Panc1 (cell line): ENCODE measurements at regions not wholly inside any gene's neighbourhood (a gene's known extent, or its start where the extent isn't known, plus 50 kb on each side); places are given as distances from the start of the nearest gene placed in this dataset.
"Not testable (repeated sequence)": the region's sequence is repeated elsewhere in the genome, so short reads cannot be mapped to it uniquely, and the experiment has no call there.

Experiments
- ATAC-seq: fragments of 200-7000 bp; cut with Tn5 transposase; 2 replicates; pipeline ENCODE4 v1.9.1; 2020; ENCODE audit warnings: mild to moderate bottlenecking, moderate library complexity
- BruUV-seq: library from RNA; stranded (reverse); fragments of 400-500 nt; replicated peaks from 2 replicates; lab custom pipeline; 2021; lab: Mats Ljungman, UMichigan
- CTCF ChIA-PET: fragments of 300-600 bp; sonication (Branson Sonifier 250); formaldehyde crosslinking; loops from one replicate; lab custom pipeline; 2022; ENCODE audit warnings: antibody characterized with exemption; lab: Charles Lee
- POLR2A ChIA-PET: fragments of 300-600 bp; sonication (Branson Sonifier 250); formaldehyde crosslinking; loops from one replicate; lab custom pipeline; 2022; ENCODE audit warnings: antibody characterized with exemption; lab: Charles Lee
- DNase-seq: peaks from one replicate; pipeline ENCODE4 v3.0.0-alpha.2; 2010; ENCODE audit warnings: low read depth, low spot score
- H3K27ac ChIP-seq: 2 replicates; pipeline ENCODE4 v1.5.1; 2011; ENCODE audit warnings: mild to moderate bottlenecking, low read length, inconsistent platforms
- H3K27me3 ChIP-seq: fragments of 200-500 bp; sonication (Bioruptor generic); 2 replicates; pipeline ENCODE4 v1.6.0; 2014; ENCODE audit warnings: low read length, inconsistent platforms; ENCODE audit not compliant: control insufficient read depth, insufficient read depth
- H3K36me3 ChIP-seq: fragments of 200-500 bp; sonication (Bioruptor generic); 2 replicates; pipeline ENCODE4 v1.5.1; 2014; ENCODE audit warnings: inconsistent platforms, mild to moderate bottlenecking, low read length, moderate library complexity; ENCODE audit not compliant: control insufficient read depth, insufficient read depth
- H3K4me1 ChIP-seq: 2 replicates; pipeline ENCODE4 v1.5.1; 2011; ENCODE audit warnings: inconsistent platforms, mild to moderate bottlenecking, low read length, moderate library complexity; ENCODE audit not compliant: control insufficient read depth, insufficient read depth
- H3K4me3 ChIP-seq, 2 experiments: 2 replicates each; pipeline ENCODE4 v1.5.1; 2011 to 2012; ENCODE audit warnings: low read depth in 2 of 2, low read length in 2 of 2, mild to moderate bottlenecking in 2 of 2, inconsistent platforms in 1 of 2, moderate library complexity in 1 of 2
- H3K9me3 ChIP-seq: fragments of 200-500 bp; sonication (Bioruptor generic); 2 replicates; pipeline ENCODE4 v1.5.1; 2014; ENCODE audit warnings: low read depth, mild to moderate bottlenecking, inconsistent platforms, low read length, moderate library complexity; ENCODE audit not compliant: control insufficient read depth, insufficient read depth
- POLR2AphosphoS5 ChIP-seq: IDR thresholded peaks from 2 replicates; pipeline ENCODE4 v1.6.1; 2012; ENCODE audit warnings: mild to moderate bottlenecking, low read depth, low read length, moderate library complexity
- SIN3A ChIP-seq: IDR thresholded peaks from 2 replicates; pipeline ENCODE4 v1.6.1; 2012; ENCODE audit warnings: low read depth, mild to moderate bottlenecking, low read length, moderate library complexity, borderline replicate concordance; ENCODE audit not compliant: insufficient read depth
- TCF7L2 ChIP-seq: IDR thresholded peaks from 2 replicates; pipeline ENCODE4 v1.6.1; 2011; ENCODE audit warnings: mild to moderate bottlenecking, low read depth, low read length, inconsistent platforms
- in situ Hi-C: cut with HindIII; loops from 2 replicates; pipeline ENCODE4 v1.10.0; 2016; ENCODE audit warnings: low sequenced_read_pairs, low pct_unique_long_range_greater_than_20kb
- intact Hi-C: fragments of 100-400 bp; cut with micrococcal nuclease; formaldehyde crosslinking; loops from one replicate; pipeline ENCODE4 v1.10.0; 2022; ENCODE audit not compliant: unreplicated experiment
- TF ChIP-seq, protein P1 (sequence below): fragments of 450-650 bp; IDR thresholded peaks from 2 replicates; pipeline ENCODE4 v1.5.1; 2017; ENCODE audit warnings: mild to moderate bottlenecking
- TF ChIP-seq, protein P2 (sequence below), 2 experiments: IDR thresholded peaks; 2 replicates each; pipeline ENCODE4 v1.6.1; 2011 to 2012; ENCODE audit warnings: low read depth in 2 of 2, control low read depth in 1 of 2, low read length in 1 of 2, mild to moderate bottlenecking in 1 of 2, moderate library complexity in 1 of 2; ENCODE audit not compliant: insufficient read depth in 1 of 2

DNA sequence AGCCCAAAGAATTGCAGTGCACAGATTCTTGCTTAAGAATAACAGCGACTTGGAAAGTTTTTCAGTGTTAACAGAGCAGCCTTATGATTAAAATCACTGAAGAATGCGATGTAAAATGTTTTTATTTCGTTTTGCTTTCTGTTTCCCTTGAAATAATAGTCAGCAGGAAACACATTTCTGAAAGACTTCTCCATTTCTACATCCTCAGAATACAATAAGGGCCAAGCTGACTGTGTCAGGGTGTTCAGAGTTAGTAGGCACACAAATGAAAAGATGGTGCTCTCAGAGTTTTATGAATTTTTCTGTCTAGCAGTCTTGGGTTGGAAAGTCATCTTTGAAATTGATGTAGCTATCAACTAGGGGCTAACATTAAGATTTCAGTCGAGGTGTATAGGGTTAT is 582.9 kb upstream of the RBFOX1 start:
- DNase-seq (no peak), ATAC-seq (no peak)
- no TSS peak for BruUV-seq
- TF ChIP-seq, protein P1, sequence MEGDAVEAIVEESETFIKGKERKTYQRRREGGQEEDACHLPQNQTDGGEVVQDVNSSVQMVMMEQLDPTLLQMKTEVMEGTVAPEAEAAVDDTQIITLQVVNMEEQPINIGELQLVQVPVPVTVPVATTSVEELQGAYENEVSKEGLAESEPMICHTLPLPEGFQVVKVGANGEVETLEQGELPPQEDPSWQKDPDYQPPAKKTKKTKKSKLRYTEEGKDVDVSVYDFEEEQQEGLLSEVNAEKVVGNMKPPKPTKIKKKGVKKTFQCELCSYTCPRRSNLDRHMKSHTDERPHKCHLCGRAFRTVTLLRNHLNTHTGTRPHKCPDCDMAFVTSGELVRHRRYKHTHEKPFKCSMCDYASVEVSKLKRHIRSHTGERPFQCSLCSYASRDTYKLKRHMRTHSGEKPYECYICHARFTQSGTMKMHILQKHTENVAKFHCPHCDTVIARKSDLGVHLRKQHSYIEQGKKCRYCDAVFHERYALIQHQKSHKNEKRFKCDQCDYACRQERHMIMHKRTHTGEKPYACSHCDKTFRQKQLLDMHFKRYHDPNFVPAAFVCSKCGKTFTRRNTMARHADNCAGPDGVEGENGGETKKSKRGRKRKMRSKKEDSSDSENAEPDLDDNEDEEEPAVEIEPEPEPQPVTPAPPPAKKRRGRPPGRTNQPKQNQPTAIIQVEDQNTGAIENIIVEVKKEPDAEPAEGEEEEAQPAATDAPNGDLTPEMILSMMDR = no peak
- TF ChIP-seq TCF7L2 = no peak
- TF ChIP-seq SIN3A = no peak
- no peak for TF ChIP-seq POLR2AphosphoS5
- TF ChIP-seq, protein P2, sequence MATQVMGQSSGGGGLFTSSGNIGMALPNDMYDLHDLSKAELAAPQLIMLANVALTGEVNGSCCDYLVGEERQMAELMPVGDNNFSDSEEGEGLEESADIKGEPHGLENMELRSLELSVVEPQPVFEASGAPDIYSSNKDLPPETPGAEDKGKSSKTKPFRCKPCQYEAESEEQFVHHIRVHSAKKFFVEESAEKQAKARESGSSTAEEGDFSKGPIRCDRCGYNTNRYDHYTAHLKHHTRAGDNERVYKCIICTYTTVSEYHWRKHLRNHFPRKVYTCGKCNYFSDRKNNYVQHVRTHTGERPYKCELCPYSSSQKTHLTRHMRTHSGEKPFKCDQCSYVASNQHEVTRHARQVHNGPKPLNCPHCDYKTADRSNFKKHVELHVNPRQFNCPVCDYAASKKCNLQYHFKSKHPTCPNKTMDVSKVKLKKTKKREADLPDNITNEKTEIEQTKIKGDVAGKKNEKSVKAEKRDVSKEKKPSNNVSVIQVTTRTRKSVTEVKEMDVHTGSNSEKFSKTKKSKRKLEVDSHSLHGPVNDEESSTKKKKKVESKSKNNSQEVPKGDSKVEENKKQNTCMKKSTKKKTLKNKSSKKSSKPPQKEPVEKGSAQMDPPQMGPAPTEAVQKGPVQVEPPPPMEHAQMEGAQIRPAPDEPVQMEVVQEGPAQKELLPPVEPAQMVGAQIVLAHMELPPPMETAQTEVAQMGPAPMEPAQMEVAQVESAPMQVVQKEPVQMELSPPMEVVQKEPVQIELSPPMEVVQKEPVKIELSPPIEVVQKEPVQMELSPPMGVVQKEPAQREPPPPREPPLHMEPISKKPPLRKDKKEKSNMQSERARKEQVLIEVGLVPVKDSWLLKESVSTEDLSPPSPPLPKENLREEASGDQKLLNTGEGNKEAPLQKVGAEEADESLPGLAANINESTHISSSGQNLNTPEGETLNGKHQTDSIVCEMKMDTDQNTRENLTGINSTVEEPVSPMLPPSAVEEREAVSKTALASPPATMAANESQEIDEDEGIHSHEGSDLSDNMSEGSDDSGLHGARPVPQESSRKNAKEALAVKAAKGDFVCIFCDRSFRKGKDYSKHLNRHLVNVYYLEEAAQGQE (IDR thresholded peaks at IDR 0.05; ENCODE audit: insufficient read depth in 1 of 2, low read depth in 2 of 2, low read length in 1 of 2) = no peak
- Histone ChIP-seq H3K4me3 (no peak overlapping the region), H3K36me3 (no peaks in the 10 kb centered on the region), H3K27ac (no peak overlapping the region), H3K27me3 (no peaks in the 10 kb centered on the region), H3K4me1 (no peaks in the 10 kb centered on the region), H3K9me3 (no peaks in the 10 kb centered on the region)
- intact Hi-C loops = no loop called here
- ChIA-PET POLR2A (no interaction called here), CTCF (no interaction called here)
- in situ Hi-C loops = no loop called here

DNA sequence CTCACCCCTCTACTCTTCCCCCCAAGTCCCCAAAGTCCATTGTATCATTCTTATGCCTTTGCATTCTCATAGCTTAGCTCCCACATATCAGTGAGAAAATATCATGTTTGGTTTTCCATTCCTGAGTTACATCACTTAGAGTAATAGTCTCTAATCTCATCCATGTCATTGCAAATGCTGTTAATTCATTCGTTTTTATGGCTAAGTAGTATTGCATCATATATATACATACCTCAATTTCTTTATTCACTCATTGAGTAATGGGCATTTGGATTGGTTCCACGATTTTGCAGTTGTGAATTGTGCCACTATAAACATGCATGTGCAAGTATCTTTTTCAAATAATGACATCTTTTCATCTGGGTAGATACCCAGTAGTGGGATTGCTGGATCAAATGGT is 596.3 kb upstream of the RBFOX1 start:
- H3K9me3 ChIP-seq, ATAC-seq, DNase-seq, H3K4me3 ChIP-seq, H3K36me3 ChIP-seq, BruUV-seq, H3K4me1 ChIP-seq, H3K27ac ChIP-seq, in situ Hi-C loops, H3K27me3 ChIP-seq, POLR2A ChIA-PET, CTCF ChIA-PET, intact Hi-C loops: not testable (repeated sequence)

DNA sequence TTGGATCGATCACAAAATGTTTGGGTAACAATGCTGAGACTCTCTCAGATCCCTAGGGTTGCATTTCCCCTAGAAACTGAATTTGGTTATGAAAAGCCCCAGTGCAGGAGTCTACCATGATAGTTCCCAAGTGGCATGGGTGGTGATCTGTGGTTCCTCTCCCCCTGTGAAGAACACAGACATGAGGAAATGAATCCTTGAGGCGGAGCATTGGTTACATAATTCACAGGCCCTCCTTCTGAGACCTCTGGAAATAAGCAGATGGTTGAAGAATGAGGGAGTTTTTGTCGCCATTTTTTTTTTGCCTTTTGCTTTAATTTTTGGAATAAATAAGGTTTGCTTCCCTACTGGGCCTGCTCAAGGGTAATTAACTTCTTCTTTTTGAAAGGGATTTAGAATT is 597.0 kb upstream of the RBFOX1 start:
- H3K27ac ChIP-seq = no peak overlapping the region
- ATAC-seq (no peak), DNase-seq (no peak)
- intact Hi-C loops = no loop called here
- no peaks in the 10 kb centered on the region for H3K36me3 ChIP-seq
- BruUV-seq = no TSS peak
- POLR2A ChIA-PET = no interaction called here
- no peaks in the 10 kb centered on the region for H3K4me1 ChIP-seq
- no peak overlapping the region for H3K4me3 ChIP-seq
- no peaks in the 10 kb centered on the region for H3K27me3 ChIP-seq
- TF ChIP-seq, protein P1 = no peak
- TF ChIP-seq, protein P2 (IDR thresholded peaks at IDR 0.05; ENCODE audit: insufficient read depth in 1 of 2, low read depth in 2 of 2, low read length in 1 of 2) = no peak
- no peak for TF ChIP-seq TCF7L2
- no peak for TF ChIP-seq POLR2AphosphoS5
- TF ChIP-seq SIN3A = no peak
- CTCF ChIA-PET = no interaction called here
- no peaks in the 10 kb centered on the region for H3K9me3 ChIP-seq
- in situ Hi-C loops = no loop called here
